Upper lobe of left lung (tissue), 4 donors: ENCODE measurements at regions not wholly inside any gene's neighbourhood (a gene's known extent, or its start where the extent isn't known, plus 50 kb on each side); places are given as distances from the start of the nearest gene placed in this dataset.

ENCODE experiments used
- EP300 ChIP-seq, 4 donors: sonication (generic); formaldehyde crosslinking; IDR thresholded peaks; one replicate each; pipeline ENCODE4 v1.5.1; 2017; ENCODE audit warnings: antibody characterized with exemption in 4 of 4, control low read depth in 2 of 4
- POLR2A ChIP-seq, 4 donors: fragments of 450-650 bp; IDR thresholded peaks; one replicate each; pipeline ENCODE4 v1.5.1; 2016 to 2017; ENCODE audit warnings: antibody characterized with exemption in 4 of 4, mild to moderate bottlenecking in 2 of 4
- TF ChIP-seq, protein P1 (sequence below), 6 experiments: fragments of 450-650 bp in 4 of 6; fragments of 200-600 bp in 2 of 6; sonication (generic) in 2 of 6; IDR thresholded peaks; one replicate each; pipeline ENCODE4 v1.5.1; 2016 to 2019; ENCODE audit warnings: antibody characterized with exemption in 6 of 6

DNA sequence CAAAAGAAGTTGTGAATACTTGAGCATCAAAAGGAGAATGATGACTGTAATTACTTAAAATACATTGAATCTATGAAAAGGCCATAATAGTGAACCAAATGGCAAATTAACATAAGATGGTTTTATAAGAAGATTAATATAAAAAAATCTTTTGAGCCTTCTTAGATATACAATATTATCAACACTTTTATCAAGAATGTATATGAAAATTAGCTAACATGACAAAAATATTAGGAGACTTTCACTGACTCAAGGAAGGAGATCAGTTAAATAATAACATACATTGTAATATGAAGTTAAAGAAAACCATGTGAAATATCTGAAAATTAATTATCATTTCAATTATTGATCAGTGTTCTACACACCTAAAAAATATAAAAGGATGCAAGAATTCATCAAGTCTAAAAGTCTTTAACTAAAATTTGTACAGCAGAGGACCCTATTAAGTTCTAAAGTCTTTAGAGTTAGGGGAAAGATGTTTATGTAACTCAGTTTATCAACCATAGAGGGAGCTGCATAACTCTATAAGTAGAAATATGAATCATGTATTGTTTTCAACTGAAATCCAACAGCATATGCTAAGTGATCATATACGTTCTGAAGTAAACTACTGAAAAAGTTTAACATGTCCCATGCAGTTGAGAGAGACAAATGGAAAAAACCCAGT lies 756.1 kb upstream of the MIR17HG start:
- TF ChIP-seq, protein P1, sequence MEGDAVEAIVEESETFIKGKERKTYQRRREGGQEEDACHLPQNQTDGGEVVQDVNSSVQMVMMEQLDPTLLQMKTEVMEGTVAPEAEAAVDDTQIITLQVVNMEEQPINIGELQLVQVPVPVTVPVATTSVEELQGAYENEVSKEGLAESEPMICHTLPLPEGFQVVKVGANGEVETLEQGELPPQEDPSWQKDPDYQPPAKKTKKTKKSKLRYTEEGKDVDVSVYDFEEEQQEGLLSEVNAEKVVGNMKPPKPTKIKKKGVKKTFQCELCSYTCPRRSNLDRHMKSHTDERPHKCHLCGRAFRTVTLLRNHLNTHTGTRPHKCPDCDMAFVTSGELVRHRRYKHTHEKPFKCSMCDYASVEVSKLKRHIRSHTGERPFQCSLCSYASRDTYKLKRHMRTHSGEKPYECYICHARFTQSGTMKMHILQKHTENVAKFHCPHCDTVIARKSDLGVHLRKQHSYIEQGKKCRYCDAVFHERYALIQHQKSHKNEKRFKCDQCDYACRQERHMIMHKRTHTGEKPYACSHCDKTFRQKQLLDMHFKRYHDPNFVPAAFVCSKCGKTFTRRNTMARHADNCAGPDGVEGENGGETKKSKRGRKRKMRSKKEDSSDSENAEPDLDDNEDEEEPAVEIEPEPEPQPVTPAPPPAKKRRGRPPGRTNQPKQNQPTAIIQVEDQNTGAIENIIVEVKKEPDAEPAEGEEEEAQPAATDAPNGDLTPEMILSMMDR (IDR thresholded peaks at IDR 0.05): no peak
- TF ChIP-seq POLR2A (IDR thresholded peaks at IDR 0.05) (no peak), EP300 (IDR thresholded peaks at IDR 0.05) (no peak)
